ENCODE measurements at regions not wholly inside any gene's neighbourhood (a gene's known extent, or its start where the extent isn't known, plus 50 kb on each side); places are given as distances from the start of the nearest gene placed in this dataset.

DNA sequence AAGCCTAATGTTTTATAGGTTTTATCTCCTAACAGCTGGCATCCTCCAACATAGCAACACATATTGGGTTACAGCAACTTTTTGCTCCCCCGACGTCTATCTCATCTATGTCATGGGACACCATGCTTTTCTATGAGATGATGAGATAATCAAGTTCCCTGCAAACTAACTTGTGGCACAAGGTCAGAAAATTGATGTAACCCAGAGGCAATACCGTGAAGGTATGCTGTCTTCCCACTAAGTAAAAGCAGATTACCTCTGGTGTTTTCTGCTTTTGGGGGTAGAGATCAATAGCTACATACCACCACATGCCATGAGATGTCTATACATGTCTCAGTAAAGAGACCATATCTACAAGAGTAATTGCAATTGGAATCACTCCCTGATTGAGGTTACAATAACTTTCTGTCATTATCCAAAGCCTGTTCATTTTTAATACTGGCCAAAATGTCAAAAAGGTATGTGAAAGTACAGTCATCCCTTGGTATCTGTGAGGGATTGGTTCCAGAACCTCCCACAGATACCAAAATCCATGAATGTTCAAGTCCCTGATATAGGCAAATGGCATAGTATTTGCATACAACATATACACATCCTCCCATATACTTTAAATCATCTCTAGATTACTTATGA is 131.3 kb downstream of the CYSLTR2 start:
- DNase-seq: no peak
- no peaks in the 10 kb centered on the region for H3K4me1 Mint-ChIP-seq
- H3K36me3 Mint-ChIP-seq (ENCODE audit: low read depth): peaks cover 3% of the 10 kb centered on the region
- peaks cover 17% of the 10 kb centered on the region for H3K9me3 Mint-ChIP-seq
- CTCF ChIA-PET: no interaction called here
- H3K27ac Mint-ChIP-seq: no peak overlapping the region
- H3K4me3 Mint-ChIP-seq: no peak overlapping the region
- peaks cover 3% of the 10 kb centered on the region for H3K27me3 Mint-ChIP-seq
- POLR2A ChIA-PET: no interaction called here

GRCh38 chr13:48790199-48790598 is 136.5 kb downstream of the CYSLTR2 start:
- no peak overlapping the region for H3K4me3 Mint-ChIP-seq
- CTCF ChIA-PET: interaction anchor here (1.6 kb wide), 1 partner anchor 21 kb away, joined by 3 read pairs; no protein-coding TSS in a partner anchor
- H3K9me3 Mint-ChIP-seq: peaks cover 3% of the 10 kb centered on the region

DNA sequence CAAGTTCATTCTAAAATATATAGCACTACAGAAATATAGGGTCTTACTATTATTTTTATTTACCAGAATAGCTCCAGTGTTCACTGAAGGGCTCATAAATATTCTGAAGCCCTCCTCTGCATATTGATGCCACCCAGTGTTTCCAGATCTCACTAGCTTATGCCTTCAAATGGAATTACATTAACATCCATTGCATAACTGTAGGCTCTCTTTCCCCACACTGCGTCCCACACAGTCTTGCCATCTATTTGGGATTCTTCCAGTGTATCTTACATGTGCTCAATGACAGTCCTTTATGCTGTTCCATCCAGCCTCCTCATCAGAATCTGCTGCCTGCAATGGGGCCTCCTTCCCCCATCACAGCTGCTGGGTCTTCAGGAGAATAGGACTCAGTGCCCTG is 137.2 kb downstream of the CYSLTR2 start:
- CTCF ChIA-PET: no interaction called here
- H3K27me3 Mint-ChIP-seq: no peaks in the 10 kb centered on the region

More at GRCh38 chr13:48790199-48790598, 136.5 kb downstream of the CYSLTR2 start:
- Mint-ChIP-seq H3K27me3 (peaks cover 1% of the 10 kb centered on the region), H3K36me3 (ENCODE audit: low read depth) (no peaks in the 10 kb centered on the region), H3K27ac (no peak overlapping the region), H3K4me1 (peaks cover 6% of the 10 kb centered on the region)
- no peak for DNase-seq
- POLR2A ChIA-PET: interaction anchor here (1.1 kb wide), 1 partner anchor 13 kb away, joined by 3 read pairs; no protein-coding TSS in a partner anchor

GRCh38 chr13:48797127-48797526 is 143.4 kb downstream of the CYSLTR2 start:
- Mint-ChIP-seq H3K4me3 (no peak overlapping the region), H3K36me3 (ENCODE audit: low read depth) (peaks cover 3% of the 10 kb centered on the region), H3K9me3 (peaks cover 11% of the 10 kb centered on the region), H3K27ac (no peak overlapping the region), H3K27me3 (no peaks in the 10 kb centered on the region), H3K4me1 (peaks cover 6% of the 10 kb centered on the region)
- no peak for DNase-seq
- ChIA-PET CTCF (no interaction called here), POLR2A (no interaction called here)

More for the DNA sequence above, 137.2 kb downstream of the CYSLTR2 start:
- H3K9me3 Mint-ChIP-seq: peaks cover 3% of the 10 kb centered on the region
- POLR2A ChIA-PET: no interaction called here
- H3K4me3 Mint-ChIP-seq: no peak overlapping the region
- H3K36me3 Mint-ChIP-seq (ENCODE audit: low read depth): no peaks in the 10 kb centered on the region
- no peak for DNase-seq
- H3K4me1 Mint-ChIP-seq: peaks cover 6% of the 10 kb centered on the region
- H3K27ac Mint-ChIP-seq: no peak overlapping the region

- no peaks in the 10 kb centered on the region for H3K27me3 Mint-ChIP-seq
- ChIA-PET POLR2A (no interaction called here), CTCF (no interaction called here)
- no peak overlapping the region for H3K27ac Mint-ChIP-seq
- no peak overlapping the region for H3K4me3 Mint-ChIP-seq
- DNase-seq: no peak
- H3K4me1 Mint-ChIP-seq: peaks cover 5% of the 10 kb centered on the region
- peaks cover 3% of the 10 kb centered on the region for H3K36me3 Mint-ChIP-seq (ENCODE audit: low read depth)
- H3K9me3 Mint-ChIP-seq: peaks cover 11% of the 10 kb centered on the region
These were observed 144.0 kb downstream of the CYSLTR2 start for GRCh38 chr13:48797761-48798160.

DNA sequence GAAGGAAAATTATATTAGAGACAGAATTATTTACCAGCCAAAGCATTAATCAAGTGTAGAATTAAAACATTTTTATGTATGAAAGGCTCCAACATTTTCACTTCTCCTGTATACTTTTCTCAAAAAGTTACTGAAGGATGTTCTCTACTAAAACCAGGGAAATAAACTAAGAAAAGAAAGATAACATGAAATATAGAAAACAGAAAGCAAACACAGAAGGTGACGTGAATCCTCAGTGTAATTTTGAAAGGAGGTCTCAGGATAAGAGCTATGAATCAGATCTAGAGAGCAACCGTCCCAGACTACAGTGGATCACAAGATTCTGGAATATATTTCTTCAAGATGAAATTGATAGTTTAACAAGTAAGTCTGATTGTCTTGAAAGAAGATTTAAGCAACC is 144.5 kb downstream of the CYSLTR2 start:
- POLR2A ChIA-PET: no interaction called here
- Mint-ChIP-seq H3K27ac (no peak overlapping the region), H3K27me3 (no peaks in the 10 kb centered on the region), H3K36me3 (ENCODE audit: low read depth) (peaks cover 5% of the 10 kb centered on the region), H3K4me1 (peaks cover 5% of the 10 kb centered on the region), H3K4me3 (no peak overlapping the region), H3K9me3 (peaks cover 11% of the 10 kb centered on the region)
- no peak for DNase-seq
- CTCF ChIA-PET: no interaction called here

GRCh38 chr13:48801255-48801654 is 147.5 kb downstream of the CYSLTR2 start:
- no peak for DNase-seq
- Mint-ChIP-seq H3K36me3 (ENCODE audit: low read depth) (peaks cover 12% of the 10 kb centered on the region), H3K4me1 (peaks cover 25% of the 10 kb centered on the region), H3K27me3 (no peaks in the 10 kb centered on the region), H3K27ac (no peak overlapping the region), H3K4me3 (no peak overlapping the region), H3K9me3 (peaks cover 15% of the 10 kb centered on the region)
- ChIA-PET POLR2A (no interaction called here), CTCF (no interaction called here)

- Mint-ChIP-seq H3K4me3 (no peak overlapping the region), H3K4me1 (peaks cover 28% of the 10 kb centered on the region), H3K27me3 (no peaks in the 10 kb centered on the region), H3K36me3 (ENCODE audit: low read depth) (peaks cover 13% of the 10 kb centered on the region), H3K27ac (peak overlapping the region; percentile 73), H3K9me3 (peaks cover 17% of the 10 kb centered on the region)
- no peak for DNase-seq
- ChIA-PET CTCF (no interaction called here), POLR2A (interaction anchor here (1.5 to 1.8 kb wide), 2 partner anchors 12 to 80 kb away, joined by 6 to 8 read pairs; no protein-coding TSS in a partner anchor)
These were observed 151.3 kb downstream of the CYSLTR2 start for GRCh38 chr13:48804821-48805601.

GRCh38 chr13:48806522-48806921 is 152.8 kb downstream of the CYSLTR2 start:
- Mint-ChIP-seq H3K4me1 (peaks cover 28% of the 10 kb centered on the region), H3K27ac (no peak overlapping the region), H3K27me3 (no peaks in the 10 kb centered on the region), H3K4me3 (no peak overlapping the region), H3K9me3 (peaks cover 17% of the 10 kb centered on the region), H3K36me3 (ENCODE audit: low read depth) (peaks cover 13% of the 10 kb centered on the region)
- ChIA-PET POLR2A (interaction anchor here (1.8 kb wide), 1 partner anchor 78 kb away, joined by 8 read pairs; no protein-coding TSS in a partner anchor), CTCF (no interaction called here)
- no peak for DNase-seq

DNA sequence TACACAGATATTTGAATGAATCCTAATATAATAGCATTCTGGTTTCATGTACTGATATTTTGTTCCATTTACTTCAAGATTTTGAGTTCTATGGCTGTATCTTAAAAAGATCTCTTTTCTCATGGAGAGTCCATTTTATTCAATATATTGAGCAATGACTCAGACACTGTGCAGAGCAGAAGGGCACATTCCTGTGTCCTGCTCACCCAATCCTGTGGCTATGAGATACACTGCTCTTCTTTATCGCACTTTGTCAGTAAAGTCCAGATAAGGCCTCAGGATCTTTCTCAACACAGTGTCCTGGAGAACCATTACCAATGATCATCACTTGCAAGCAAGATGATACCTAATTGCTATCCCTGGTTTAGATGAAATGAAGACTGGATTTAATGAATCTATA is 155.0 kb downstream of the CYSLTR2 start:
- ChIA-PET POLR2A (no interaction called here), CTCF (no interaction called here)
- no peak for DNase-seq
- no peak overlapping the region for H3K4me3 Mint-ChIP-seq
- H3K4me1 Mint-ChIP-seq: peaks cover 28% of the 10 kb centered on the region
- peaks cover 2% of the 10 kb centered on the region for H3K27me3 Mint-ChIP-seq
- peaks cover 22% of the 10 kb centered on the region for H3K9me3 Mint-ChIP-seq
- no peak overlapping the region for H3K27ac Mint-ChIP-seq
- peaks cover 15% of the 10 kb centered on the region for H3K36me3 Mint-ChIP-seq (ENCODE audit: low read depth)

GRCh38 chr13:48810013-48810412 is 156.3 kb downstream of the CYSLTR2 start:
- Mint-ChIP-seq H3K36me3 (ENCODE audit: low read depth) (peaks cover 11% of the 10 kb centered on the region), H3K9me3 (peaks cover 16% of the 10 kb centered on the region), H3K27me3 (peaks cover 2% of the 10 kb centered on the region), H3K4me3 (no peak overlapping the region), H3K27ac (no peak overlapping the region), H3K4me1 (peaks cover 21% of the 10 kb centered on the region)
- DNase-seq: no peak
- POLR2A ChIA-PET: no interaction called here
- CTCF ChIA-PET: no interaction called here

DNA sequence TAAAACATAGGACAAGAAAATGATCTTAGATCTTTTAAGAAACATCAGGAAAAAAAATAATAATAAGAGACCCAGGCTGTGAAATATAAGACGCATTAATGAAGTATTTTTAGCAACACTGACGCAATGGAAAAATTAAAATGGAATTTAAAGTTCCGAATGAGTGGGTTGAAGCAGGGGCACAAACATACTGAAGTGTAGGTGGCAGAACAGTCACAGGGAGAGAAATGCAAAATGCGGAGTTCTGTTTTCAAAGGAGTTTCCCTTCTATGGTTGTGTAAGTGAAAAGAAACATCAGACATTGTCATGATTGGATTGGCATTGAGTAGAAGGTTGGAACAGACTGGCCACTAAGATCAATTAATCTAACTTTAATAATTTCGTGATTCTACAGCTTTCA is 159.8 kb downstream of the CYSLTR2 start:
- ChIA-PET CTCF (interaction anchor here (1.1 kb wide), 1 partner anchor 44 kb away, joined by 6 read pairs; no protein-coding TSS in a partner anchor), POLR2A (no interaction called here)
- DNase-seq: no peak
- peaks cover 16% of the 10 kb centered on the region for H3K4me1 Mint-ChIP-seq
- peaks cover 7% of the 10 kb centered on the region for H3K36me3 Mint-ChIP-seq (ENCODE audit: low read depth)
- H3K27ac Mint-ChIP-seq: no peak overlapping the region
- peaks cover 2% of the 10 kb centered on the region for H3K27me3 Mint-ChIP-seq
- no peak overlapping the region for H3K4me3 Mint-ChIP-seq
- H3K9me3 Mint-ChIP-seq: peaks cover 5% of the 10 kb centered on the region

DNA sequence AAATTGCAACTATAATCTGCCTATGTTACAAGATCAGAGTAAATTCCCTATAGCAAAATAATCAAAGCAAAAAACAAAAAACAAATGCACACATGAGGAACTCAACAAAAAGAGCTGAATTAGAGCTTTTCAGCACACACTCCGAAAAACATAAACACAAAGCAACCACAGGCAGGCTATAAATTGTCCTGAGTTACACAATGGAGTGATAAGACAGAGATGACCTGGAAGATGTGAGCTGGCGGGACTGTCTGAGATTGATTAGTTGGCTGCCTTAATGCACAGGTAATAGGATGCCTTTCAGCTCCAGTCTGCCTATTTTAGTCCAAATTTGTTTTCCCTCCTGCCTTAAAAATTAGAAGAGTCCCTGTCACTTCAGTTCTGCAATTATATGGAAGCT is 159.0 kb upstream of the FNDC3A start:
- Mint-ChIP-seq H3K4me3 (peak overlapping the region; percentile 55), H3K27me3 (peaks cover 2% of the 10 kb centered on the region), H3K4me1 (peaks cover 12% of the 10 kb centered on the region), H3K36me3 (ENCODE audit: low read depth) (peaks cover 7% of the 10 kb centered on the region), H3K9me3 (peaks cover 5% of the 10 kb centered on the region), H3K27ac (peak overlapping the region; percentile 39)
- DNase-seq: no peak
- CTCF ChIA-PET: interaction anchor here (0.5 to 0.9 kb wide), 3 partner anchors 39 to 722 kb away, joined by 3 read pairs; no protein-coding TSS in a partner anchor
- POLR2A ChIA-PET: interaction anchor here (1.0 kb wide), 2 partner anchors 11 to 161 kb away, joined by 3 to 6 read pairs; no protein-coding TSS in a partner anchor
